GM18505 (cell line): ENCODE measurements at regions not wholly inside any gene's neighbourhood (a gene's known extent, or its start where the extent isn't known, plus 50 kb on each side); places are given as distances from the start of the nearest gene placed in this dataset.

Source experiments
- ATAC-seq: cut with Tn5 transposase; IDR thresholded peaks from one replicate; pipeline ENCODE4 v1.9.1; 2021; ENCODE audit not compliant: unreplicated experiment
- POLR2A ChIP-seq: IDR thresholded peaks from 4 replicates; pipeline ENCODE4 v1.6.1; 2011; ENCODE audit warnings: borderline replicate concordance; ENCODE audit not compliant: insufficient read depth, insufficient read length; ENCODE audit errors: extremely low read depth

DNA sequence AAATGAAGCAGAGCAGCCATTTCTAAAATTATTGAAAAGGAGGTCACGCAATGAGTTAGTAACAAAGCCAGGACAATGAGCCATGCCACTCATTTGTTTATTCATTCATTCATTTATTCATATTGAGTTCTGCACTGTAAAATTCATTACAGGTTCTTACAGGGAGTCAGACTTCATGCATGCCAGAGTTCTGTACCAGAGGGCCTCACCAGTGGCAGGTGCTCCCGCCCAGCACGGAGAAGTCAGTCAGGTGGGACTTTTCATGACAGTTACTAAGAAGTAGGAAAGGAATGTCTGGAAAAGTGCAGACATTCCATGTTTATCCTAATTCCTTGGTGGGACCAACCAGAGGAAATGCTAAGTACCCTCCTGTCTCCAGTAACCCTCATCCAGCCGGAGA, 217.5 kb upstream of the BLID start:
- ATAC-seq: no peak
- TF ChIP-seq POLR2A: no peak

- no peak for TF ChIP-seq POLR2A
- ATAC-seq: no peak
Observed at GRCh38 chr11:122331079-122331478, 215.1 kb upstream of the BLID start.

DNA sequence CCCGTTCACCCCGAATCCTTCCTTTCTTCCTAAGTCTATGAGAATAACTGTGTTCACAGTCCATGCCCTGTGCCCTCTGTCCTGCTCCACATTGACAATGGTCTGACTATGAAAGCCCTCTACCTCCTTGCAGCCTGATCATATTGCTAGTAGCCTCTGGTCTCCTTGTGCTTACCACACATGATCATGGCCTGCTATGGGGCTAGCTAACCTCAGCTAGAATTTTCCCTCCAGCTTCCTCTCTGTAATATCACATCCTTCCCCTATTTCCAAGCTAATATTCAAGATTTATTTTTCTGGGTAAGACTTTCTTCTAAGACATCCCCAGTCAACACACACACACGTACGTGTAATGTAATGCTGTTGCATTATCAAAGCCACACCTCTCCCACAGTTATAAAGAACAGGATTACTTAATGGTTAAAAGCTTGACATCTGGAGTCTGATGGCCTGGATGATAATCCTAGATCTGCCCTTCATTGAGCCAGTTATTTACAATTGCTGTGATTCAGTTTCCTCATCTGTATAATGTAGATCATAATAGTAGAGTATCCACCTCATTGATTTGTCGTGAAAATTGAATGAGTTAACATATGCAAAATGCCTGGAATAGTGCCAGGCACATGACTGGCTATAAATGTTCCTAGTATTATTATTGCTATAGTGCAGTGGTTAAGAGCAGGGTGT, 214.4 kb upstream of the BLID start:
- no peak for ATAC-seq
- TF ChIP-seq POLR2A: no peak

DNA sequence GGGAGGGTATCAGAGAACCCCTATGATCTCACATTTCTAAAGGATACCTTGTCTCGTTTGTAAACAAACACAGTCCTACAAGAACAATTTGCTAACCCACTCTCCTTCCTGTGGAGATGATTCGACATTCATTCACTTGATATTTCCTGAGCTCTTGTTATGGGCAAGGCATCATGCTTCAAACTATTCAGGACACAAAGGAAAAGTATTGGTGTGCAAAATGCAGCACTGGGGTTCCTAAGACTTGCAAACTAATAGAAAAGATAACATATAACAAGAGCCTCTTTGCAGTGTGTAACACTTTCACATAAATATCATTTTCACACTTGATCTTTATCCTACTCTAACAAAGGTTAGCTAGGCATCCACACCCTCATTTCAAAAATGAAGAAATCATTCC, 211.5 kb upstream of the BLID start:
- no peak for ATAC-seq
- no peak for TF ChIP-seq POLR2A

GRCh38 chr11:122323754-122324421, 207.9 kb upstream of the BLID start:
- no peak for TF ChIP-seq POLR2A
- no peak for ATAC-seq

GRCh38 chr11:122322329-122322728, 206.3 kb upstream of the BLID start:
- no peak for TF ChIP-seq POLR2A
- ATAC-seq: no peak

DNA sequence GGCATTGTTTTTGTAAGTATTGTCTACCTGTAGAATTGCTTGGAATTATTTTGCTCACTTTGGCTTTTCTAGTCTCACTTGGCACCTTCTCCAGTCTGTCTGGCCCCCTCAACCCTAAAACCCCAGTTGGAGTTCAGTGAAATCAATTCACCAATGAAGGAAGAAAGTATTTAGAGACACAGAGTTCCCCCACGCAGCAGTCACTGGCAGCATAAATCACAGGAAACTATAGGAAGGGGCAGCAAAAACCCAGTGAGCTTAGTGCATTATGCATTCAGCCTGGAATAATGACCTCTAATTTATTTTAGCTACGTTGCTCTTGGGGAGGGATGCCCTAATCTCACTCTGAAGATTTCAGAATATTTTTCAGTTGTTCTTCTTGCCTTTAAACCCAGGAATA, 204.7 kb upstream of the BLID start:
- no peak for TF ChIP-seq POLR2A
- no peak for ATAC-seq

DNA sequence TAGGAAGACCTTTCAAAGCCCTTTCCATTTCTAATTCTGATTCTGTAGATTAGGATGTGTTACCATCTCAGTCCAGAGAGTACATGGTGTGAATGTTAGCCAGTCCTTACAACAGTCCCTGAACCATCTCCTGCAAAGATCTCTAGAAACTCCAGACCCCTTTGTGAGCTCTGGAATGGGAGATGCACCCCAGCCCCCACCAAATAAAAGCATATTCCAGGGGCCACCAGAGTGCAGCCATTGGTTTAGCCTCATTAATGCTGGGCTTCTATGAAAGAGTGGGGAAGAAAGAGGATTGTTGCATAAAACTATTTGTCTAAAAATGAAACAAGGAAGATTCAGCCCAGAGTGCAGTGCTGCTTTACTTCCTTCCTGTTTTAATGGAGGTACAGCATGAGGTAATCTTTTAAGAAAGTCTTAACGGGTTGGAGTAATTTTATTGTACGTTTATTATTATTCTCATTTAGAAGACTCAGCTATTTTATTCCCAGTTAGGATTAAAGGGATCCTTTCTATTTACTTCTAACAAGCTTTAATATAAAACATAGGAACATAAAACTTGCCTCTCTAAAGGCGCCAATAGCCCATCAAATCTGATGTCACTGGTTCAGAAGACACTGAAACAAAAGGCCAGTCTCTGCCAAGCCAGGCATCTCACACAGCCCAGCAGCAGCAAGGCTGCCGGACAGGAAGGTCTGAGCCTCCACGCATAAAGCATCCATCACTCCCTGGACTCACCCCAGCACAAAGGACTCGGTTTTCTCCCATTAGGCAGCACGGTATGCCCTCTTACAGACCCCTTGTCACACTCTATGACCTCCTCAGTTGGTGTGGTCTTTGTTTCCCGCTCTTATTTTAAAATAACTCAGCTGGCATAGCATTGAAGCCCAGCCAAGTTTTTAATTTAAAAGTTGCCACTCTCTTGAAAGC, 203.9 kb upstream of the BLID start:
- no peak for ATAC-seq

DNA sequence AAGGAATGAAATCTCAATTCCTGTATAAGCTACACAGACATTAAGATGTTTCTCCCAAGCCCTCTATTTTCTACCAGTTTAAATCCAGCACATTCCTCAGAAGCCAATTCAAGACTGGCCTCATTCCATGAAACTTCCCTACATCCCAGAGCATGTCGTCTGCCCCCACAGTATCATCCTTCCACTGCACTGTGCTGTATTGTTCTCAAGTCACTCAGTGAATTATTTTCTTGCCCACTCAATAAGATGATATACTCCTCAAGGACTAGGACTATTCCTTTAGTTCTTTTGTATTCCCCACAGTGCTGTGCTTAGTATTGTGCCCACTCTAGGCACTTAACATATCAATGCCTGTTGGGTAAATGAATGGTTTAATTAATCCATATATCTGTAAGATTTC, 203.1 kb upstream of the BLID start:
- no peak for TF ChIP-seq POLR2A
- no peak for ATAC-seq

More for the DNA sequence above, 203.9 kb upstream of the BLID start:
- TF ChIP-seq POLR2A: no peak

GRCh38 chr11:122317305-122317704, 201.3 kb upstream of the BLID start:
- no peak for ATAC-seq

GRCh38 chr11:122313581-122313980, 197.6 kb upstream of the BLID start:
- no peak for ATAC-seq
- no peak for TF ChIP-seq POLR2A

More at GRCh38 chr11:122317305-122317704, 201.3 kb upstream of the BLID start:
- no peak for TF ChIP-seq POLR2A

- TF ChIP-seq POLR2A: no peak
- ATAC-seq: no peak
Observed at GRCh38 chr11:122311216-122311755, 195.3 kb upstream of the BLID start.

DNA sequence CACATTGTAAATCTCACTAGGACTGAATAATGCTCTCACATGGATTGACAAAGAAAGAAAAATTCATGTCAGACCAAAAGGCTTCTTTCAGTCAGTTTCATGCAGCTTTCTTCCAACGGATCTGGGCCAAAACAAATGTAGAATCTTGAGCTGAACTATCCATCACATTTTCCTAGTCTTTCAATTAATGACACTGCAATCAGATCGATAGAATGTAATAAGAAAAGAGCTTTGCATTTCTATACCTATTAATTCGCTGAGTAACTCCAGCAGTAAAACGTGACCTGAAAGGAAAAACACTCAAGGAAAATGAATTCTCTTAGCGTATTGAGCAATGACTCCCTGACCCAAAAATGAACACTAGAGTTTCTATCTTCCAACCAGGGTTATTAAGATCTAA, 194.8 kb upstream of the BLID start:
- ATAC-seq: no peak
- TF ChIP-seq POLR2A: no peak
